ENCODE measurements at regions not wholly inside any gene's neighbourhood (a gene's known extent, or its start where the extent isn't known, plus 50 kb on each side); places are given as distances from the start of the nearest gene placed in this dataset.
"Not testable (repeated sequence)": the region's sequence is repeated elsewhere in the genome, so short reads cannot be mapped to it uniquely, and the experiment has no call there.

- in situ Hi-C loops (cut with HindIII; ENCODE audit: low pct_unique_long_range_greater_than_20kb, low sequenced_read_pairs): no loop called here
- TF ChIP-seq JUND (IDR thresholded peaks at IDR 0.05; ENCODE audit: low read depth): no peak
- no peak for DNase-seq (ENCODE audit: low read depth in 1 of 2, low spot score in 1 of 2)
These were observed 259.7 kb upstream of the TUT7 start for GRCh38 chr9:86613943-86614342.

GRCh38 chr9:86611534-86611933 is 257.3 kb upstream of the TUT7 start:
- DNase-seq (ENCODE audit: low read depth in 1 of 2, low spot score in 1 of 2); in situ Hi-C loops (cut with HindIII; ENCODE audit: low pct_unique_long_range_greater_than_20kb, low sequenced_read_pairs): not testable (repeated sequence)

GRCh38 chr9:86605303-86605702 is 251.1 kb upstream of the TUT7 start:
- no peak for DNase-seq (ENCODE audit: low read depth in 1 of 2, low spot score in 1 of 2)
- TF ChIP-seq JUND (IDR thresholded peaks at IDR 0.05; ENCODE audit: low read depth): no peak
- in situ Hi-C loops (cut with HindIII; ENCODE audit: low pct_unique_long_range_greater_than_20kb, low sequenced_read_pairs): no loop called here

- in situ Hi-C loops (cut with HindIII; ENCODE audit: low pct_unique_long_range_greater_than_20kb, low sequenced_read_pairs): no loop called here
- no peak for TF ChIP-seq JUND (IDR thresholded peaks at IDR 0.05; ENCODE audit: low read depth)
- DNase-seq (ENCODE audit: low read depth in 1 of 2, low spot score in 1 of 2): no peak
These were observed 250.5 kb upstream of the TUT7 start for GRCh38 chr9:86604741-86605140.

GRCh38 chr9:86602715-86603114 is 248.5 kb upstream of the TUT7 start:
- no peak for DNase-seq (ENCODE audit: low read depth in 1 of 2, low spot score in 1 of 2)
- no peak for TF ChIP-seq JUND (IDR thresholded peaks at IDR 0.05; ENCODE audit: low read depth)
- in situ Hi-C loops (cut with HindIII; ENCODE audit: low pct_unique_long_range_greater_than_20kb, low sequenced_read_pairs): no loop called here

- no peak for DNase-seq (ENCODE audit: low read depth in 1 of 2, low spot score in 1 of 2)
- TF ChIP-seq JUND (IDR thresholded peaks at IDR 0.05; ENCODE audit: low read depth): no peak
- in situ Hi-C loops (cut with HindIII; ENCODE audit: low pct_unique_long_range_greater_than_20kb, low sequenced_read_pairs): no loop called here
These were observed 247.5 kb upstream of the TUT7 start for GRCh38 chr9:86601697-86602096.

- no peak for TF ChIP-seq JUND (IDR thresholded peaks at IDR 0.05; ENCODE audit: low read depth)
- no peak for DNase-seq (ENCODE audit: low read depth in 1 of 2, low spot score in 1 of 2)
- in situ Hi-C loops (cut with HindIII; ENCODE audit: low pct_unique_long_range_greater_than_20kb, low sequenced_read_pairs): no loop called here
These were observed 246.8 kb upstream of the TUT7 start for GRCh38 chr9:86600977-86601376.

GRCh38 chr9:86600291-86600690 is 246.1 kb upstream of the TUT7 start:
- DNase-seq (ENCODE audit: low read depth in 1 of 2, low spot score in 1 of 2): no peak
- in situ Hi-C loops (cut with HindIII; ENCODE audit: low pct_unique_long_range_greater_than_20kb, low sequenced_read_pairs): no loop called here
- no peak for TF ChIP-seq JUND (IDR thresholded peaks at IDR 0.05; ENCODE audit: low read depth)

GRCh38 chr9:86599561-86599960 is 245.4 kb upstream of the TUT7 start:
- TF ChIP-seq JUND (IDR thresholded peaks at IDR 0.05; ENCODE audit: low read depth): no peak
- no peak for DNase-seq (ENCODE audit: low read depth in 1 of 2, low spot score in 1 of 2)
- in situ Hi-C loops (cut with HindIII; ENCODE audit: low pct_unique_long_range_greater_than_20kb, low sequenced_read_pairs): no loop called here

GRCh38 chr9:86598411-86599239 is 244.4 kb upstream of the TUT7 start:
- in situ Hi-C loops (cut with HindIII; ENCODE audit: low pct_unique_long_range_greater_than_20kb, low sequenced_read_pairs): no loop called here
- no peak for TF ChIP-seq JUND (IDR thresholded peaks at IDR 0.05; ENCODE audit: low read depth)
- no peak for DNase-seq (ENCODE audit: low read depth in 1 of 2, low spot score in 1 of 2)

- in situ Hi-C loops (cut with HindIII; ENCODE audit: low pct_unique_long_range_greater_than_20kb, low sequenced_read_pairs): no loop called here
- DNase-seq (ENCODE audit: low read depth in 1 of 2, low spot score in 1 of 2): no peak
- no peak for TF ChIP-seq JUND (IDR thresholded peaks at IDR 0.05; ENCODE audit: low read depth)
These were observed 240.5 kb upstream of the TUT7 start for GRCh38 chr9:86594724-86595123.

GRCh38 chr9:86591472-86591871 is 237.3 kb upstream of the TUT7 start:
- no peak for DNase-seq (ENCODE audit: low read depth in 1 of 2, low spot score in 1 of 2)
- TF ChIP-seq JUND (IDR thresholded peaks at IDR 0.05; ENCODE audit: low read depth): no peak
- in situ Hi-C loops (cut with HindIII; ENCODE audit: low pct_unique_long_range_greater_than_20kb, low sequenced_read_pairs): no loop called here

GRCh38 chr9:86589730-86590129 is 235.5 kb upstream of the TUT7 start:
- no peak for DNase-seq (ENCODE audit: low read depth in 1 of 2, low spot score in 1 of 2)
- in situ Hi-C loops (cut with HindIII; ENCODE audit: low pct_unique_long_range_greater_than_20kb, low sequenced_read_pairs): no loop called here
- TF ChIP-seq JUND (IDR thresholded peaks at IDR 0.05; ENCODE audit: low read depth): no peak

GRCh38 chr9:86589273-86589672 is 235.1 kb upstream of the TUT7 start:
- in situ Hi-C loops (cut with HindIII; ENCODE audit: low pct_unique_long_range_greater_than_20kb, low sequenced_read_pairs): no loop called here
- DNase-seq (ENCODE audit: low read depth in 1 of 2, low spot score in 1 of 2): no peak
- no peak for TF ChIP-seq JUND (IDR thresholded peaks at IDR 0.05; ENCODE audit: low read depth)

Measured in T47D (cell line).